ENCODE measurements at regions not wholly inside any gene's neighbourhood (a gene's known extent, or its start where the extent isn't known, plus 50 kb on each side); places are given as distances from the start of the nearest gene placed in this dataset.

GRCh38 chr4:126057371-126057770, 742.6 kb downstream of the FAT4 start:
- no peaks in the 10 kb centered on the region for H3K4me1 ChIP-seq (ENCODE audit: insufficient read depth, low read length)
- ATAC-seq (no peak), FAIRE-seq (no peak), DNase-seq (ENCODE audit: low spot score) (no peak)
- H3K9me3 ChIP-seq (ENCODE audit: low read length), result no peaks in the 10 kb centered on the region
- H3K4me2 ChIP-seq (ENCODE audit: low read depth, low read length), result no peak overlapping the region
- ChIA-PET CTCF (ENCODE audit: low intra/inter-chr PET ratio, low total read pairs) (no interaction called here), POLR2A (no interaction called here)
- H3K9ac ChIP-seq (ENCODE audit: insufficient read depth, low read depth, low read length), result no peak overlapping the region
- H3K27ac ChIP-seq (ENCODE audit: extremely low read length, insufficient read depth, low read length), result no peak overlapping the region
- no peaks in the 10 kb centered on the region for H3K36me3 ChIP-seq (replicated peaks in 1 of 2; ENCODE audit: control insufficient read depth in 1 of 2, insufficient read depth in 2 of 2, low read length in 2 of 2)
- no peaks in the 10 kb centered on the region for H3K27me3 ChIP-seq (ENCODE audit: control insufficient read depth in 1 of 2, insufficient read depth in 2 of 2, low read length in 2 of 2)
- no peak overlapping the region for H3K4me3 ChIP-seq (replicated peaks in 1 of 3; ENCODE audit: insufficient read depth in 1 of 3, low read depth in 2 of 3, low read length in 3 of 3)
- no peaks in the 10 kb centered on the region for H4K20me1 ChIP-seq (ENCODE audit: insufficient read depth, low read length)
- intact Hi-C loops (cut with micrococcal nuclease; ENCODE audit: unreplicated experiment), result no loop called here
- no peaks in the 10 kb centered on the region for H3K79me2 ChIP-seq (ENCODE audit: insufficient read depth, low read length)
- H2AFZ ChIP-seq (ENCODE audit: low read length), result no peak overlapping the region
- in situ Hi-C loops (cut with HindIII; ENCODE audit: extremely low pct_ligation_motif_present, low pct_unique_long_range_greater_than_20kb), result no loop called here
- no TSS peak for BruUV-seq (replicated peaks)
- no peak for TF ChIP-seq ZNF253 (CRISPR knock-in tag; IDR thresholded peaks at IDR 0.05; ENCODE audit: borderline replicate concordance)
- TF ChIP-seq ZFP36L1 (CRISPR knock-in tag; IDR thresholded peaks at IDR 0.05), result no peak
- no peak for TF ChIP-seq PAX8 (CRISPR knock-in tag; IDR thresholded peaks at IDR 0.05; ENCODE audit: borderline replicate concordance)
- TF ChIP-seq ZNF350 (CRISPR knock-in tag; IDR thresholded peaks at IDR 0.05; ENCODE audit: borderline replicate concordance, low read depth), result no peak
- no peak for TF ChIP-seq KLF6 (CRISPR knock-in tag; IDR thresholded peaks at IDR 0.05)
- no peak for TF ChIP-seq NFIB (CRISPR knock-in tag; IDR thresholded peaks at IDR 0.05; ENCODE audit: borderline replicate concordance)
- TF ChIP-seq HNRNPK (IDR thresholded peaks at IDR 0.05; ENCODE audit: low read depth, low read length, poor library complexity, severe bottlenecking), result no peak
- no peak for TF ChIP-seq ZNF772 (CRISPR knock-in tag; IDR thresholded peaks at IDR 0.05)
- no peak for TF ChIP-seq ZNF101 (CRISPR knock-in tag; IDR thresholded peaks at IDR 0.05; ENCODE audit: borderline replicate concordance, low read depth)
- no peak for TF ChIP-seq AFF4 (CRISPR knock-in tag; IDR thresholded peaks at IDR 0.05)
- TF ChIP-seq ZNF839 (CRISPR knock-in tag; IDR thresholded peaks at IDR 0.05; ENCODE audit: borderline replicate concordance), result no peak
- TF ChIP-seq RORA (CRISPR knock-in tag; IDR thresholded peaks at IDR 0.05), result no peak
- TF ChIP-seq RNF219 (CRISPR knock-in tag; IDR thresholded peaks at IDR 0.05), result no peak
- TF ChIP-seq CENPX (CRISPR knock-in tag; IDR thresholded peaks at IDR 0.05), result no peak
- TF ChIP-seq ZBTB49 (CRISPR knock-in tag; IDR thresholded peaks at IDR 0.05; ENCODE audit: borderline replicate concordance), result no peak
- no peak for TF ChIP-seq NFKB2 (CRISPR knock-in tag; IDR thresholded peaks at IDR 0.05; ENCODE audit: borderline replicate concordance)
- no peak for TF ChIP-seq ZBTB25 (CRISPR knock-in tag; IDR thresholded peaks at IDR 0.05)
